ENCODE measurements at regions not wholly inside any gene's neighbourhood (a gene's known extent, or its start where the extent isn't known, plus 50 kb on each side); places are given as distances from the start of the nearest gene placed in this dataset.

DNA sequence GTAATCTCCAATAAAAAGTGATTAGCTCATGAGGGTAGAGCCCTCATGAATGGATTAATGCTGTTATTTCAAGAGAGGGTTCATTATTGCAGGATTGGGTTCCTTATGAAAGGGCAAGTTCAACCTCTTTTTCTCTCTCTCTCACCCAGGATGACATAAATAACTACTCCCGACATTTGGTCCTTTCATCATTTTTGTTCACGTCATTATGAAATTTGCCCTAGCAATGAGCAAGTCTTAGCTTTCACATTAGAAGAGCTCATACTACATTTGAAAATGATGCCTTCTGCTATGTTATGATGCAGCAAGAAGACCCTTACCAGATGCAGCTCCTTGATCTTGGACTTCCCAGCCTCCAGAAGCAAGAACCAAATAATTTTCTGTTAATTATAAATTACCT, 152.5 kb downstream of the ICOS start:
- TF ChIP-seq EZH2 (IDR thresholded peaks at IDR 0.05; ENCODE audit: low read depth, unreplicated experiment) (no peak), ZNF331 (CRISPR knock-in tag; IDR thresholded peaks at IDR 0.05; ENCODE audit: low read depth) (no peak), POLR2AphosphoS5 (IDR thresholded peaks at IDR 0.05; ENCODE audit: low read depth) (no peak), EZH2phosphoT487 (IDR thresholded peaks at IDR 0.05; ENCODE audit: unreplicated experiment) (no peak), CREB1 (CRISPR knock-in tag; IDR thresholded peaks at IDR 0.05; ENCODE audit: low read depth) (no peak), JUNB (IDR thresholded peaks at IDR 0.05; ENCODE audit: unreplicated experiment) (no peak)
- TF ChIP-seq, protein P1, sequence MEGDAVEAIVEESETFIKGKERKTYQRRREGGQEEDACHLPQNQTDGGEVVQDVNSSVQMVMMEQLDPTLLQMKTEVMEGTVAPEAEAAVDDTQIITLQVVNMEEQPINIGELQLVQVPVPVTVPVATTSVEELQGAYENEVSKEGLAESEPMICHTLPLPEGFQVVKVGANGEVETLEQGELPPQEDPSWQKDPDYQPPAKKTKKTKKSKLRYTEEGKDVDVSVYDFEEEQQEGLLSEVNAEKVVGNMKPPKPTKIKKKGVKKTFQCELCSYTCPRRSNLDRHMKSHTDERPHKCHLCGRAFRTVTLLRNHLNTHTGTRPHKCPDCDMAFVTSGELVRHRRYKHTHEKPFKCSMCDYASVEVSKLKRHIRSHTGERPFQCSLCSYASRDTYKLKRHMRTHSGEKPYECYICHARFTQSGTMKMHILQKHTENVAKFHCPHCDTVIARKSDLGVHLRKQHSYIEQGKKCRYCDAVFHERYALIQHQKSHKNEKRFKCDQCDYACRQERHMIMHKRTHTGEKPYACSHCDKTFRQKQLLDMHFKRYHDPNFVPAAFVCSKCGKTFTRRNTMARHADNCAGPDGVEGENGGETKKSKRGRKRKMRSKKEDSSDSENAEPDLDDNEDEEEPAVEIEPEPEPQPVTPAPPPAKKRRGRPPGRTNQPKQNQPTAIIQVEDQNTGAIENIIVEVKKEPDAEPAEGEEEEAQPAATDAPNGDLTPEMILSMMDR (conservative IDR thresholded peaks at IDR 0.05; ENCODE audit: low read depth in 2 of 2), result no peak
- TF ChIP-seq, protein P2, sequence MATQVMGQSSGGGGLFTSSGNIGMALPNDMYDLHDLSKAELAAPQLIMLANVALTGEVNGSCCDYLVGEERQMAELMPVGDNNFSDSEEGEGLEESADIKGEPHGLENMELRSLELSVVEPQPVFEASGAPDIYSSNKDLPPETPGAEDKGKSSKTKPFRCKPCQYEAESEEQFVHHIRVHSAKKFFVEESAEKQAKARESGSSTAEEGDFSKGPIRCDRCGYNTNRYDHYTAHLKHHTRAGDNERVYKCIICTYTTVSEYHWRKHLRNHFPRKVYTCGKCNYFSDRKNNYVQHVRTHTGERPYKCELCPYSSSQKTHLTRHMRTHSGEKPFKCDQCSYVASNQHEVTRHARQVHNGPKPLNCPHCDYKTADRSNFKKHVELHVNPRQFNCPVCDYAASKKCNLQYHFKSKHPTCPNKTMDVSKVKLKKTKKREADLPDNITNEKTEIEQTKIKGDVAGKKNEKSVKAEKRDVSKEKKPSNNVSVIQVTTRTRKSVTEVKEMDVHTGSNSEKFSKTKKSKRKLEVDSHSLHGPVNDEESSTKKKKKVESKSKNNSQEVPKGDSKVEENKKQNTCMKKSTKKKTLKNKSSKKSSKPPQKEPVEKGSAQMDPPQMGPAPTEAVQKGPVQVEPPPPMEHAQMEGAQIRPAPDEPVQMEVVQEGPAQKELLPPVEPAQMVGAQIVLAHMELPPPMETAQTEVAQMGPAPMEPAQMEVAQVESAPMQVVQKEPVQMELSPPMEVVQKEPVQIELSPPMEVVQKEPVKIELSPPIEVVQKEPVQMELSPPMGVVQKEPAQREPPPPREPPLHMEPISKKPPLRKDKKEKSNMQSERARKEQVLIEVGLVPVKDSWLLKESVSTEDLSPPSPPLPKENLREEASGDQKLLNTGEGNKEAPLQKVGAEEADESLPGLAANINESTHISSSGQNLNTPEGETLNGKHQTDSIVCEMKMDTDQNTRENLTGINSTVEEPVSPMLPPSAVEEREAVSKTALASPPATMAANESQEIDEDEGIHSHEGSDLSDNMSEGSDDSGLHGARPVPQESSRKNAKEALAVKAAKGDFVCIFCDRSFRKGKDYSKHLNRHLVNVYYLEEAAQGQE (IDR thresholded peaks at IDR 0.05; ENCODE audit: unreplicated experiment), result no peak

Data from GM23338 (cell line).